ENCODE measurements at regions not wholly inside any gene's neighbourhood (a gene's known extent, or its start where the extent isn't known, plus 50 kb on each side); places are given as distances from the start of the nearest gene placed in this dataset.

- Histone ChIP-seq H3K27me3 (ENCODE audit: control insufficient read depth, insufficient read depth, low read length) (no peaks in the 10 kb centered on the region), H3K79me2 (ENCODE audit: control insufficient read depth, insufficient read depth, low read length) (no peaks in the 10 kb centered on the region), H3K36me3 (ENCODE audit: control insufficient read depth, insufficient read depth, low read length) (no peaks in the 10 kb centered on the region), H2AFZ (ENCODE audit: low read length) (no peak overlapping the region), H3K27ac (ENCODE audit: insufficient read depth, low read length) (no peak overlapping the region), H4K20me1 (ENCODE audit: control insufficient read depth, extremely low read depth, insufficient read depth, low read length) (no peaks in the 10 kb centered on the region), H3K4me2 (ENCODE audit: extremely low read depth, insufficient read depth, low read length) (no peak overlapping the region), H3K9me3 (ENCODE audit: control insufficient read depth, insufficient read depth, low read depth, low read length) (no peaks in the 10 kb centered on the region), H3K4me3 (replicated peaks in 1 of 4; ENCODE audit: control extremely low read depth in 1 of 4, insufficient read depth in 1 of 4, low read depth in 3 of 4, low read length in 4 of 4) (no peak overlapping the region), H3K9ac (ENCODE audit: insufficient read depth, low read length) (no peak overlapping the region), H3K4me1 (ENCODE audit: control insufficient read depth, extremely low read depth, insufficient read depth, low read length) (no peaks in the 10 kb centered on the region)
- no peak for DNase-seq (ENCODE audit: low read depth in 2 of 2)
- TF ChIP-seq CTCF (conservative IDR thresholded peaks at IDR 0.05 in 1 of 2, IDR thresholded peaks at IDR 0.05 in 1 of 2; ENCODE audit: low read depth in 1 of 2, low read length in 2 of 2) = no peak
- TF ChIP-seq EZH2 (IDR thresholded peaks at IDR 0.05; ENCODE audit: low read length, missing control alignments) = no peak
Observed at GRCh38 chr7:123360631-123361030, 160.9 kb upstream of the SLC13A1 start.

- Histone ChIP-seq H2AFZ (ENCODE audit: low read length) (no peak overlapping the region), H4K20me1 (ENCODE audit: control insufficient read depth, extremely low read depth, insufficient read depth, low read length) (no peaks in the 10 kb centered on the region), H3K4me3 (replicated peaks in 1 of 4; ENCODE audit: control extremely low read depth in 1 of 4, insufficient read depth in 1 of 4, low read depth in 3 of 4, low read length in 4 of 4) (no peak overlapping the region), H3K4me2 (ENCODE audit: extremely low read depth, insufficient read depth, low read length) (no peak overlapping the region), H3K27ac (ENCODE audit: insufficient read depth, low read length) (no peak overlapping the region), H3K9ac (ENCODE audit: insufficient read depth, low read length) (no peak overlapping the region), H3K4me1 (ENCODE audit: control insufficient read depth, extremely low read depth, insufficient read depth, low read length) (no peaks in the 10 kb centered on the region), H3K36me3 (ENCODE audit: control insufficient read depth, insufficient read depth, low read length) (no peaks in the 10 kb centered on the region), H3K9me3 (ENCODE audit: control insufficient read depth, insufficient read depth, low read depth, low read length) (no peaks in the 10 kb centered on the region), H3K27me3 (ENCODE audit: control insufficient read depth, insufficient read depth, low read length) (no peaks in the 10 kb centered on the region), H3K79me2 (ENCODE audit: control insufficient read depth, insufficient read depth, low read length) (no peaks in the 10 kb centered on the region)
- no peak for TF ChIP-seq CTCF (conservative IDR thresholded peaks at IDR 0.05 in 1 of 2, IDR thresholded peaks at IDR 0.05 in 1 of 2; ENCODE audit: low read depth in 1 of 2, low read length in 2 of 2)
- TF ChIP-seq EZH2 (IDR thresholded peaks at IDR 0.05; ENCODE audit: low read length, missing control alignments) = no peak
- DNase-seq (ENCODE audit: low read depth in 2 of 2) = peak in 1 of 2 donors; percentile 11
Observed at GRCh38 chr7:123355576-123356190, 155.9 kb upstream of the SLC13A1 start.

GRCh38 chr7:123352973-123353372 is 153.2 kb upstream of the SLC13A1 start:
- Histone ChIP-seq H3K27me3 (ENCODE audit: control insufficient read depth, insufficient read depth, low read length) (no peaks in the 10 kb centered on the region), H3K4me2 (ENCODE audit: extremely low read depth, insufficient read depth, low read length) (no peak overlapping the region), H3K9ac (ENCODE audit: insufficient read depth, low read length) (no peak overlapping the region), H2AFZ (ENCODE audit: low read length) (no peak overlapping the region), H3K4me1 (ENCODE audit: control insufficient read depth, extremely low read depth, insufficient read depth, low read length) (no peaks in the 10 kb centered on the region), H3K79me2 (ENCODE audit: control insufficient read depth, insufficient read depth, low read length) (no peaks in the 10 kb centered on the region), H3K9me3 (ENCODE audit: control insufficient read depth, insufficient read depth, low read depth, low read length) (no peaks in the 10 kb centered on the region), H3K36me3 (ENCODE audit: control insufficient read depth, insufficient read depth, low read length) (no peaks in the 10 kb centered on the region), H3K27ac (ENCODE audit: insufficient read depth, low read length) (no peak overlapping the region), H4K20me1 (ENCODE audit: control insufficient read depth, extremely low read depth, insufficient read depth, low read length) (no peaks in the 10 kb centered on the region), H3K4me3 (replicated peaks in 1 of 4; ENCODE audit: control extremely low read depth in 1 of 4, insufficient read depth in 1 of 4, low read depth in 3 of 4, low read length in 4 of 4) (no peak overlapping the region)
- peak in 1 of 2 donors; percentile 6 for DNase-seq (ENCODE audit: low read depth in 2 of 2)
- TF ChIP-seq EZH2 (IDR thresholded peaks at IDR 0.05; ENCODE audit: low read length, missing control alignments) (no peak), CTCF (conservative IDR thresholded peaks at IDR 0.05 in 1 of 2, IDR thresholded peaks at IDR 0.05 in 1 of 2; ENCODE audit: low read depth in 1 of 2, low read length in 2 of 2) (no peak)

Data from fibroblast of lung (primary cell).